NCI-H510A (cell line): ENCODE measurements at regions not wholly inside any gene's neighbourhood (a gene's known extent, or its start where the extent isn't known, plus 50 kb on each side); places are given as distances from the start of the nearest gene placed in this dataset.
"Not testable (repeated sequence)": the region's sequence is repeated elsewhere in the genome, so short reads cannot be mapped to it uniquely, and the experiment has no call there.

ENCODE experiments used
- DNase-seq: peaks from one replicate; lab custom pipeline; 2025; lab: John Stamatoyannopoulos, UW

- DNase-seq = no peak
Measured at GRCh38 chr2:144010096-144010836, 509.7 kb downstream of the ZEB2 start.

DNA sequence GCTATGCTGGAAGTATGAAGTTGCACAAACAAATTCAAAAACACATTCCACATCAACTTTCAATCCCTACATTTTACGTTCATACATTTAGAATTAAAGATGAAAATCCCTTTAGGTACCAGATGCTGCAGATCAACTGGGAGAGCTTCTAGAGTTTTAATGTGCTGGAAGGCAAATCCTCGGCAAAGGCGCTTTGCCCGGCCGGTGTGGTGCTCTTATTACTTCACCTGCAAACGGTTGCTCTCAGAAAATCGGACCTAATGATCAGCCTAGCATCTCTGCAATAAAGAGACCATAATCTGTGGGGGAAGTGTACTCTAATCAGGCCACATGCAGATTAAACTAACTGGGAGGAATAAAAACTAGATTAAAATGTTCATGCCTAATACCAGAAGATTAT lies 513.8 kb downstream of the ZEB2 start:
- no peak for DNase-seq

GRCh38 chr2:144004742-144005141 lies 515.2 kb downstream of the ZEB2 start:
- no peak for DNase-seq

GRCh38 chr2:144003460-144004075 lies 516.4 kb downstream of the ZEB2 start:
- no peak for DNase-seq

DNA sequence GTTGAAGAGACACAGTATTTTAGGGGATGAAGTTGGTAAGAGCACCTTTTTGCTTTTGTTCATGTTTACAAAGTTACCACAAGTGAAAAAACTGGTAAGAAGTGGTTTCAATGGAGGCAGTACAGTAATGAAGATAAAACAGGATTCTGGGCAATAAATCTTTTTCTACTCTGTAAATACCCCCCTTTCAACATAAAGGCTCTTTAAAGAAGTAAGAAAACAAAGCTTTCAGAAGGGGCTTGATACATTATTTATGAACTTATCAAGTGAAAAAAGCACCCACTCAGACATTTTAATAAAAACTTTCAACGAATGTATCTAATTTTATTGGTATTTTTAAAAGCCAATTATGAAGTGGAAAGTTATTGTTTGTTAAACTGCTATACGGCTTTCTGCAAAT lies 522.9 kb downstream of the ZEB2 start:
- DNase-seq = no peak

- no peak for DNase-seq
Measured at GRCh38 chr2:143994961-143995360, 525.0 kb downstream of the ZEB2 start.

DNA sequence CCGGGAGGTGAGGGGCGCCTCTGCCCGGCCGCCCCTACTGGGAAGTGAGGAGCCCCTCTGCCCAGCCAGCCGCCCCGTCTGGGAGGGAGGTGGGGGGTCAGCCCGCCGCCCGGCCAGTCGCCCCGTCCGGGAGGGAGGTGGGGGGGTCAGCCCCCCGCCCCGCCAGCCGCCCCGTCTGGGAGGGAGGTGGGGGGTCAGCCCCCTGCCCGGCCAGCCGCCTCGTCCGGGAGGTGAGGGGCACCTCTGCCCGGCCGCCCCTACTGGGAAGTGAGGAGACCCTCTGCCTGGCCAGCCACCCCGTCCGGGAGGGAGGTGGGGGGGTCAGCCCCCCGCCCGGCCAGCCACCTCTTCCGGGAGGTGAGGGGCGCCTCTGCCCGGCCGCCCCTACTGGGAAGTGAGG lies 528.3 kb downstream of the ZEB2 start:
- DNase-seq = not testable (repeated sequence)

DNA sequence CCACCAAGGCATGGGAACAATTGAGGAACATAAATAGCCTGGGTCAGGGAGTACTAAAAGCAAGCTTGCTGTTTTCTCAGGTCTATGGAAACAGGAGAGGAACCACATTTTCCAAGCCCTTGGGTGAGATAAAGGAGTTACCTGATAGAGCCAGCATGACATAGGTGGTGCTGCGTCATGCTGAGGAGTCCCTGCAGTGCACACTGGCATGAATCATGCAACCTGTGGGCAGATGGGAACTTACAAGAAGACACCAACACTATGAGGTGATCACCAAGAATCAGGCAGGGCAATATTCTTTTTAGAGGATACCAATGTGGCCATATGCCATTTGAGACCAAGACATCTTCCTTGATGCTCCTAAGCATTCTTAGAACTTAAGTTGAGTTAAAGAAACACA lies 531.8 kb downstream of the ZEB2 start:
- no peak for DNase-seq

GRCh38 chr2:143981428-143981827 lies 538.5 kb downstream of the ZEB2 start:
- no peak for DNase-seq

GRCh38 chr2:143977356-143977755 lies 542.6 kb downstream of the ZEB2 start:
- no peak for DNase-seq

GRCh38 chr2:143975216-143975615 lies 544.7 kb downstream of the ZEB2 start:
- DNase-seq = no peak

- no peak for DNase-seq
Measured at GRCh38 chr2:143974262-143974661, 545.7 kb downstream of the ZEB2 start.

- no peak for DNase-seq
Measured at GRCh38 chr2:143968860-143969259, 551.1 kb downstream of the ZEB2 start.

GRCh38 chr2:143968360-143968759 lies 551.6 kb downstream of the ZEB2 start:
- no peak for DNase-seq

DNA sequence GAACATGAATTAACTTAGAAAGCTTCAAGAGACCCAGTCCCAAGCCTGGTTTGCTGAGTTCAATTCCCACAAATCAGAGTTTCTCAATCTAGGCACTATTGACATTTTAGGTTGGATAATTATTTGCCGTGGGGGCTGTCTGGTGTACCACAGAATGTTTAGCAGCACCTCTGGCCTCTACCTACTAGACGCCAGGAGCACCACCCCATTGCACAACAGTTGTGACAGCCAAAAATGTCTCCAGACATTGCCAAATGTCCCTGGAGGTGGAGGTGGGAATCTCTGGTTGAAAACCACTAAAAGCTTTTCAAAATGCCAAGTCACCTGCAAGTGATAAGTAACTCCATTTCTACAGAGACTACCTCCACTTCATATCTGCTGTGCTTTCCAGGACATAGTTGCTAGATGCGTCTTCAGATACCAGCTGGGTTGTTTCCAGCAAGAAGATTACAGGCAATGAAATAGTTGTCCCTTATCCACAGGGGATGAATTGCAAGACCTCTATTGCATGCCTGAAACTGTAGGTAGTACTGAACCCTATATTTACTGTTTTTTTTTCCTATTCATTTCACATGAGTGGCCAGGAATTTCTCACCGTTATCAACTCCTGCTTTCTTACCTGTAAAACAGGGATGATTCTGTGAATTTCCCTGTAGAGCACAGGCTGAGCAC lies 554.3 kb downstream of the ZEB2 start:
- no peak for DNase-seq

DNA sequence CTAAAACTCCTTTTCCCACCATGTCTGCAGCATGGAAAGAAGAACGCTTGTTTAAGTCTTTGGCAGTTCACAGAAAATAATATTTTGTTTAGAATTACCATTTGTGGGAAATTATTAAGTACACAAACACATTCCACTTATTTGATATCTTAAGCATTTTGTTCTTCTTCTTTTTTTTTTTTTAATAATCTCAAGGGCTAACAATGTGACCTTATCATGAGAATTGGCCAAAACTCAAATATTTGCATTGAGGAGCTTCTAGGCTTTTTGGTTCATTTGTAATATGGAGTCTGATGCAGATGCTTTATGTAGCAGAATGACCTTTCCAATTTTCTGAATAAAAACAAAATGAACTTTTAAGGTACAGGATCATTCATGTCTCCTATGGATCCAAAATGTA lies 555.0 kb downstream of the ZEB2 start:
- no peak for DNase-seq

DNA sequence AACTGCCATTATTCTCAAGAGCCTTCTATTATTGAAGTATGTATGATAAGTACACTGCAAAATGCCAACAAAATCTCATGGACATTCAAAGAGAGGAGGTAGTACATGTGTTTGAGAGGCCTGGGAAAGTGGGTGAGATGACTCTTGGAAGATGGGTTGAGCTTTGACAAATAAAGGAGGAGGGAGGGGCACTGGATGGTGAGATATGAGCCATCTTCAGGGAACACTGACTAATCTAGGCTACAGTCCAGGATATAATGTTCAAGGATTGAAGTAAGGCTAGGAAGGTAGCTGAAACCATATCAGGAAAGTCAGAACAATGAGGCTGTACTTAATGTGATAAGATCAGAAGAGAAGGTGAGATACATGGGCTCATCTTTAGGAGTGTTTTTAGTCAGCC lies 559.7 kb downstream of the ZEB2 start:
- no peak for DNase-seq

GRCh38 chr2:143957321-143957720 lies 562.6 kb downstream of the ZEB2 start:
- DNase-seq = no peak

- no peak for DNase-seq
Measured at GRCh38 chr2:143955401-143956065, 564.4 kb downstream of the ZEB2 start.

DNA sequence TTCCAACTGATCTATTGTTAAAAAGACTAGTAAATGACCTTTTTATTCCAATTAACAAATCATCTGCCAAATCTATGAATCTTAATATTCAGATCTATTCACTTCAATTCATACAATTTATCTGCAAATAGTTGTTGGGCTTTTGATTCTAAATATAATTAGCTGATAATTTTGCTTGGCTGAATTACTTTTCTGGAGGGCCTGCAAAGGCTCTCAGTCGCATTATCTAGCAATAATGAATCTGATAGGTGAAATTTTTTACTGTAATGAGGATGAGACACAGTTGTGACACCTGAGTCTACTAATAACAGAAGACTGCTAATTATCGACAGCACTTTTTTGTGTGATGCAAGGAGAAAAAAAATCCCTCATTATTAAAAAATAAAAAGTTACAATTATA lies 565.1 kb downstream of the ZEB2 start:
- no peak for DNase-seq

DNA sequence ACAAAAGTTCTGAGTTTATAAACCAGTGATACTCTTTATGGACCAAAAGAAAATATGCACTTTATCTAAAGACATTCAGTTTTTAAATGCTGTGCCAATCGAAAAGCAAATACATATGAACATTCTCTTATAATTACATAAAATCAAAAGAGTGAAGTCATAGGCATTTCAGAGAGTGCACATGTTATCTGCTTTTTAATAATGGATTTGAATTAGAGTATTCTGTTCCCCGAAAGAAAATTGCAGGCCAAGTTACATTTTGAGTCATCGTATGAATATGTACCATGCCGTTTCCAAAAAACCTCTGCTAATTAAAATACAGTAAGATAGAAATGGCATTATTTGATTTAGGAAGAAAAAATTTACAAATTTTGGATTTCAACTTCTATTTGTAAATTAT lies 565.7 kb downstream of the ZEB2 start:
- DNase-seq = no peak

GRCh38 chr2:143953451-143954030 lies 566.4 kb downstream of the ZEB2 start:
- no peak for DNase-seq
